Vagina (tissue), 2 donors: ENCODE measurements at regions not wholly inside any gene's neighbourhood (a gene's known extent, or its start where the extent isn't known, plus 50 kb on each side); places are given as distances from the start of the nearest gene placed in this dataset.

Source experiments
- POLR2A ChIP-seq, 2 donors: fragments of 450-650 bp; IDR thresholded peaks; one replicate each; pipeline ENCODE4 v1.6.1; 2017; ENCODE audit warnings: antibody characterized with exemption in 2 of 2, mild to moderate bottlenecking in 2 of 2, moderate library complexity in 2 of 2
- POLR2AphosphoS5 ChIP-seq, 2 donors: sonication (generic); formaldehyde crosslinking; IDR thresholded peaks; one replicate each; pipeline ENCODE4 v1.9.0; 2017; ENCODE audit warnings: antibody characterized with exemption in 2 of 2, mild to moderate bottlenecking in 2 of 2, low read depth in 1 of 2; ENCODE audit not compliant: insufficient read depth in 1 of 2
- TF ChIP-seq, protein P1 (sequence below), 3 experiments: fragments of 450-650 bp in 2 of 3; fragments of 200-600 bp in 1 of 3; sonication (generic) in 1 of 3; IDR thresholded peaks; one replicate each; pipeline ENCODE4 v1.5.1; 2017 to 2019; ENCODE audit warnings: antibody characterized with exemption in 3 of 3, mild to moderate bottlenecking in 2 of 3, moderate library complexity in 2 of 3

GRCh38 chr1:29718791-29719190, 482.5 kb downstream of the PTPRU start:
- TF ChIP-seq, protein P1, sequence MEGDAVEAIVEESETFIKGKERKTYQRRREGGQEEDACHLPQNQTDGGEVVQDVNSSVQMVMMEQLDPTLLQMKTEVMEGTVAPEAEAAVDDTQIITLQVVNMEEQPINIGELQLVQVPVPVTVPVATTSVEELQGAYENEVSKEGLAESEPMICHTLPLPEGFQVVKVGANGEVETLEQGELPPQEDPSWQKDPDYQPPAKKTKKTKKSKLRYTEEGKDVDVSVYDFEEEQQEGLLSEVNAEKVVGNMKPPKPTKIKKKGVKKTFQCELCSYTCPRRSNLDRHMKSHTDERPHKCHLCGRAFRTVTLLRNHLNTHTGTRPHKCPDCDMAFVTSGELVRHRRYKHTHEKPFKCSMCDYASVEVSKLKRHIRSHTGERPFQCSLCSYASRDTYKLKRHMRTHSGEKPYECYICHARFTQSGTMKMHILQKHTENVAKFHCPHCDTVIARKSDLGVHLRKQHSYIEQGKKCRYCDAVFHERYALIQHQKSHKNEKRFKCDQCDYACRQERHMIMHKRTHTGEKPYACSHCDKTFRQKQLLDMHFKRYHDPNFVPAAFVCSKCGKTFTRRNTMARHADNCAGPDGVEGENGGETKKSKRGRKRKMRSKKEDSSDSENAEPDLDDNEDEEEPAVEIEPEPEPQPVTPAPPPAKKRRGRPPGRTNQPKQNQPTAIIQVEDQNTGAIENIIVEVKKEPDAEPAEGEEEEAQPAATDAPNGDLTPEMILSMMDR (IDR thresholded peaks at IDR 0.05): no peak
- no peak for TF ChIP-seq POLR2A (IDR thresholded peaks at IDR 0.05)
- no peak for TF ChIP-seq POLR2AphosphoS5 (IDR thresholded peaks at IDR 0.05; ENCODE audit: insufficient read depth in 1 of 2, low read depth in 1 of 2)
